PC-9 (cell line): ENCODE measurements at regions not wholly inside any gene's neighbourhood (a gene's known extent, or its start where the extent isn't known, plus 50 kb on each side); places are given as distances from the start of the nearest gene placed in this dataset.

Source experiments
- EZH2 ChIP-seq: fragments of 200-600 bp; sonication (generic); IDR thresholded peaks from 2 replicates; pipeline ENCODE4 v1.8.0; 2017; ENCODE audit warnings: antibody characterized with exemption, low read depth
- TF ChIP-seq, protein P1 (sequence below): fragments of 200-600 bp; sonication (generic); conservative IDR thresholded peaks from 2 replicates; pipeline ENCODE4 v1.6.1; 2017; ENCODE audit warnings: mixed run types, antibody characterized with exemption, mild to moderate bottlenecking, moderate library complexity

- TF ChIP-seq, protein P1, sequence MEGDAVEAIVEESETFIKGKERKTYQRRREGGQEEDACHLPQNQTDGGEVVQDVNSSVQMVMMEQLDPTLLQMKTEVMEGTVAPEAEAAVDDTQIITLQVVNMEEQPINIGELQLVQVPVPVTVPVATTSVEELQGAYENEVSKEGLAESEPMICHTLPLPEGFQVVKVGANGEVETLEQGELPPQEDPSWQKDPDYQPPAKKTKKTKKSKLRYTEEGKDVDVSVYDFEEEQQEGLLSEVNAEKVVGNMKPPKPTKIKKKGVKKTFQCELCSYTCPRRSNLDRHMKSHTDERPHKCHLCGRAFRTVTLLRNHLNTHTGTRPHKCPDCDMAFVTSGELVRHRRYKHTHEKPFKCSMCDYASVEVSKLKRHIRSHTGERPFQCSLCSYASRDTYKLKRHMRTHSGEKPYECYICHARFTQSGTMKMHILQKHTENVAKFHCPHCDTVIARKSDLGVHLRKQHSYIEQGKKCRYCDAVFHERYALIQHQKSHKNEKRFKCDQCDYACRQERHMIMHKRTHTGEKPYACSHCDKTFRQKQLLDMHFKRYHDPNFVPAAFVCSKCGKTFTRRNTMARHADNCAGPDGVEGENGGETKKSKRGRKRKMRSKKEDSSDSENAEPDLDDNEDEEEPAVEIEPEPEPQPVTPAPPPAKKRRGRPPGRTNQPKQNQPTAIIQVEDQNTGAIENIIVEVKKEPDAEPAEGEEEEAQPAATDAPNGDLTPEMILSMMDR = peak; percentile 52; the same call in 1 of the 2 replicates
- TF ChIP-seq EZH2 = no peak
Observed at GRCh38 chr12:116426391-116427136, 132.6 kb upstream of the MAP1LC3B2 start.
